A673 (cell line): ENCODE measurements at regions not wholly inside any gene's neighbourhood (a gene's known extent, or its start where the extent isn't known, plus 50 kb on each side); places are given as distances from the start of the nearest gene placed in this dataset.

ENCODE experiments used
- BruUV-seq: library from RNA; stranded (reverse); fragments of 400-500 nt; replicated peaks from 2 replicates; lab custom pipeline; 2021; lab: Mats Ljungman, UMichigan
- CTCF ChIA-PET: fragments of 300-600 bp; sonication (Branson Sonifier 250); formaldehyde crosslinking; loops from one replicate; lab custom pipeline; 2022; ENCODE audit warnings: antibody characterized with exemption; lab: Charles Lee
- POLR2A ChIA-PET: fragments of 300-600 bp; sonication (Branson Sonifier 250); formaldehyde crosslinking; loops from one replicate; lab custom pipeline; 2022; ENCODE audit warnings: antibody characterized with exemption; ENCODE audit not compliant: low non-redundant PET; lab: Charles Lee
- DNase-seq: peaks from one replicate; pipeline ENCODE4 v3.0.0-alpha.2; 2015; ENCODE audit warnings: low spot score
- H3K27ac ChIP-seq: fragments of 200-600 bp; sonication (generic); 2 replicates; pipeline ENCODE4 v1.5.1; 2016; ENCODE audit warnings: mixed run types, low read depth, mild to moderate bottlenecking, mixed read lengths, antibody characterized with exemption, low read length; ENCODE audit not compliant: poor library complexity, severe bottlenecking
- H3K27me3 ChIP-seq: fragments of 200-600 bp; sonication (generic); replicated peaks from 2 replicates; pipeline ENCODE4 v1.6.1; 2017; ENCODE audit warnings: mixed run types, low read depth, mild to moderate bottlenecking, mixed read lengths, antibody characterized with exemption, low read length; ENCODE audit not compliant: insufficient read depth, poor library complexity
- H3K36me3 ChIP-seq: fragments of 200-600 bp; sonication (generic); 2 replicates; pipeline ENCODE4 v1.6.1; 2016; ENCODE audit warnings: mixed run types, mild to moderate bottlenecking, mixed read lengths, antibody characterized with exemption, low read length; ENCODE audit not compliant: insufficient read depth, poor library complexity, severe bottlenecking
- H3K4me1 ChIP-seq: fragments of 200-600 bp; sonication (generic); 2 replicates; pipeline ENCODE4 v1.6.1; 2017; ENCODE audit warnings: mixed run types, mild to moderate bottlenecking, mixed read lengths, antibody characterized with exemption, low read length; ENCODE audit not compliant: insufficient read depth, poor library complexity, severe bottlenecking
- H3K4me3 ChIP-seq: fragments of 200-600 bp; sonication (generic); 2 replicates; pipeline ENCODE4 v1.5.1; 2016; ENCODE audit warnings: low read depth, mixed run types, mild to moderate bottlenecking, mixed read lengths, low read length; ENCODE audit not compliant: poor library complexity, severe bottlenecking
- H3K9me3 ChIP-seq: fragments of 200-600 bp; sonication (generic); 2 replicates; pipeline ENCODE4 v1.6.1; 2016; ENCODE audit warnings: mixed run types, low read depth, mild to moderate bottlenecking, mixed read lengths, antibody characterized with exemption, low read length; ENCODE audit not compliant: poor library complexity, severe bottlenecking
- CTCF ChIP-seq: fragments of 300-800, 200-600 bp; sonication (generic); conservative IDR thresholded peaks from 2 replicates; pipeline ENCODE4 v1.5.1; 2017; ENCODE audit warnings: low read depth, mild to moderate bottlenecking, antibody characterized with exemption, low read length, moderate library complexity, mixed read lengths
- EZH2 ChIP-seq: fragments of 200-600 bp; sonication (generic); IDR thresholded peaks from 2 replicates; pipeline ENCODE4 v1.6.1; 2017; ENCODE audit warnings: borderline replicate concordance, low read depth, mild to moderate bottlenecking, mixed read lengths, antibody characterized with exemption, low read length; ENCODE audit not compliant: poor library complexity, severe bottlenecking
- intact Hi-C: fragments of 100-400 bp; cut with micrococcal nuclease; formaldehyde crosslinking; loops from one replicate; pipeline ENCODE4 v1.10.0; 2022; ENCODE audit not compliant: unreplicated experiment

GRCh38 chr16:79363484-79363883, 237.1 kb downstream of the MAF start:
- DNase-seq: no peak
- Histone ChIP-seq H3K36me3 (no peaks in the 10 kb centered on the region), H3K27ac (no peak overlapping the region), H3K9me3 (no peaks in the 10 kb centered on the region), H3K4me3 (no peak overlapping the region), H3K4me1 (no peaks in the 10 kb centered on the region), H3K27me3 (no peaks in the 10 kb centered on the region)
- ChIA-PET POLR2A (no interaction called here), CTCF (no interaction called here)
- TF ChIP-seq EZH2 (no peak), CTCF (no peak)
- intact Hi-C loops: no loop called here
- BruUV-seq: no TSS peak

- no peak for DNase-seq
- POLR2A ChIA-PET: no interaction called here
- no peaks in the 10 kb centered on the region for H3K9me3 ChIP-seq
Measured at GRCh38 chr16:79363035-79363434, 237.5 kb downstream of the MAF start.

GRCh38 chr16:79362300-79362970, 238.1 kb downstream of the MAF start:
- BruUV-seq: no TSS peak
- POLR2A ChIA-PET: no interaction called here
- TF ChIP-seq CTCF (no peak), EZH2 (no peak)
- no peak for DNase-seq
- Histone ChIP-seq H3K27ac (no peak overlapping the region), H3K27me3 (no peaks in the 10 kb centered on the region), H3K9me3 (no peaks in the 10 kb centered on the region), H3K4me1 (no peaks in the 10 kb centered on the region), H3K36me3 (no peaks in the 10 kb centered on the region), H3K4me3 (no peak overlapping the region)
- CTCF ChIA-PET: no interaction called here
- intact Hi-C loops: no loop called here

More at GRCh38 chr16:79363035-79363434, 237.5 kb downstream of the MAF start:
- H3K4me3 ChIP-seq: no peak overlapping the region
- intact Hi-C loops: no loop called here
- no peaks in the 10 kb centered on the region for H3K36me3 ChIP-seq
- no peak for TF ChIP-seq EZH2
- TF ChIP-seq CTCF: no peak
- CTCF ChIA-PET: no interaction called here
- H3K4me1 ChIP-seq: no peaks in the 10 kb centered on the region
- no peaks in the 10 kb centered on the region for H3K27me3 ChIP-seq
- H3K27ac ChIP-seq: no peak overlapping the region
- BruUV-seq: no TSS peak
